Neural cell (in vitro differentiated cells): ENCODE measurements at regions not wholly inside any gene's neighbourhood (a gene's known extent, or its start where the extent isn't known, plus 50 kb on each side); places are given as distances from the start of the nearest gene placed in this dataset.

Experiments used
- H2AFZ ChIP-seq: fragments of 200-600, 300-800 bp; sonication (generic), shearing (Covaris generic); 2 replicates; pipeline ENCODE4 v1.6.0; 2014; ENCODE audit warnings: low read depth, mild to moderate bottlenecking, antibody characterized with exemption, low read length, moderate library complexity
- H3F3A ChIP-seq: fragments of 200-600 bp; shearing (Covaris generic); 2 replicates; pipeline ENCODE4 v1.6.1; 2016; ENCODE audit warnings: mild to moderate bottlenecking, moderate library complexity, mixed read lengths, antibody characterized with exemption, low read length; ENCODE audit not compliant: insufficient read depth, poor library complexity, severe bottlenecking
- H3K27ac ChIP-seq: fragments of 200-600, 300-800 bp; sonication (generic), shearing (Covaris generic); 2 replicates; pipeline ENCODE4 v1.5.1; 2014; ENCODE audit warnings: mild to moderate bottlenecking, low read length, moderate library complexity
- H3K27me3 ChIP-seq: fragments of 300-800, 200-600 bp; sonication (generic), shearing (Covaris generic); 2 replicates; pipeline ENCODE4 v1.6.0; 2014; ENCODE audit warnings: mild to moderate bottlenecking, low read depth, low read length, moderate library complexity; ENCODE audit not compliant: insufficient read depth
- H3K36me3 ChIP-seq: fragments of 300-800, 200-600 bp; sonication (generic), shearing (Covaris generic); 2 replicates; pipeline ENCODE4 v1.5.1; 2014; ENCODE audit warnings: mild to moderate bottlenecking, antibody characterized with exemption, low read length, moderate library complexity; ENCODE audit not compliant: insufficient read depth
- H3K4me2 ChIP-seq: fragments of 300-800, 200-600 bp; sonication (generic), shearing (Covaris generic); 2 replicates; pipeline ENCODE4 v1.6.0; 2014; ENCODE audit warnings: mild to moderate bottlenecking, low read length
- H3K4me3 ChIP-seq: fragments of 300-800, 200-600 bp; sonication (generic), shearing (Covaris generic); 2 replicates; pipeline ENCODE4 v1.5.1; 2014; ENCODE audit warnings: mild to moderate bottlenecking, low read length, moderate library complexity
- H3K79me2 ChIP-seq: fragments of 200-600 bp; shearing (Covaris generic); replicated peaks from 2 replicates; pipeline ENCODE4 v1.6.0; 2014; ENCODE audit warnings: mild to moderate bottlenecking, low read length, moderate library complexity; ENCODE audit not compliant: insufficient read depth
- H3K9ac ChIP-seq: fragments of 300-800, 200-600 bp; sonication (generic), shearing (Covaris generic); 2 replicates; pipeline ENCODE4 v1.6.1; 2016; ENCODE audit warnings: mild to moderate bottlenecking, low read length, mixed read lengths
- H3K9me2 ChIP-seq: fragments of 200-600 bp; shearing (Covaris generic); 2 replicates; pipeline ENCODE4 v1.6.1; 2016; ENCODE audit warnings: mild to moderate bottlenecking, low read length, mixed read lengths; ENCODE audit not compliant: insufficient read depth
- H3K9me3 ChIP-seq: fragments of 200-600, 300-800 bp; sonication (generic), shearing (Covaris generic); 2 replicates; pipeline ENCODE4 v1.6.1; 2016; ENCODE audit warnings: mild to moderate bottlenecking, mixed run types, low read length, moderate library complexity, mixed read lengths
- H4K20me1 ChIP-seq: fragments of 200-600 bp; shearing (Covaris generic); 2 replicates; pipeline ENCODE4 v1.6.1; 2016; ENCODE audit warnings: mild to moderate bottlenecking, mixed run types; ENCODE audit not compliant: insufficient read depth
- CTCF ChIP-seq: fragments of 450-650 bp; IDR thresholded peaks from 2 replicates; pipeline ENCODE4 v1.5.1; 2014; ENCODE audit warnings: antibody characterized with exemption, mild to moderate bottlenecking, moderate library complexity; ENCODE audit not compliant: poor library complexity, severe bottlenecking
- EP300 ChIP-seq: fragments of 450-650 bp; conservative IDR thresholded peaks from 2 replicates; pipeline ENCODE4 v1.6.1; 2014; ENCODE audit warnings: antibody characterized with exemption, mild to moderate bottlenecking, moderate library complexity; ENCODE audit not compliant: poor library complexity, severe bottlenecking
- EZH2 ChIP-seq: fragments of 200-600, 300-800 bp; shearing (Covaris generic), sonication (generic); IDR thresholded peaks from 2 replicates; pipeline ENCODE4 v1.6.1; 2014; ENCODE audit warnings: antibody characterized with exemption, low read length, borderline replicate concordance, mild to moderate bottlenecking; ENCODE audit not compliant: insufficient read depth, poor library complexity, severe bottlenecking
- MXI1 ChIP-seq: fragments of 450-650 bp; conservative IDR thresholded peaks from 2 replicates; pipeline ENCODE4 v1.6.1; 2014; ENCODE audit warnings: antibody characterized with exemption, mild to moderate bottlenecking; ENCODE audit not compliant: poor library complexity, severe bottlenecking
- POLR2AphosphoS5 ChIP-seq: IDR thresholded peaks from 2 replicates; pipeline ENCODE4 v1.6.1; 2012
- RAD21 ChIP-seq: fragments of 450-650 bp; conservative IDR thresholded peaks from 2 replicates; pipeline ENCODE4 v1.6.1; 2014; ENCODE audit warnings: antibody characterized with exemption, mild to moderate bottlenecking, moderate library complexity
- REST ChIP-seq: IDR thresholded peaks from 2 replicates; pipeline ENCODE4 v1.6.1; 2012; ENCODE audit warnings: borderline replicate concordance
- TAF1 ChIP-seq: IDR thresholded peaks from 2 replicates; pipeline ENCODE4 v1.6.1; 2012; ENCODE audit warnings: low read depth

GRCh38 chr11:109641549-109641948 lies 219.6 kb downstream of the C11orf87 start:
- Histone ChIP-seq H3K4me3 (no peak overlapping the region), H3K4me2 (no peak overlapping the region)
- TF ChIP-seq CTCF (no peak), EZH2 (no peak), EP300 (no peak), REST (peak; percentile 36), MXI1 (no peak), RAD21 (no peak)

GRCh38 chr11:109644152-109644551 lies 222.2 kb downstream of the C11orf87 start:
- Histone ChIP-seq H3K79me2 (no peaks in the 10 kb centered on the region), H3F3A (no peaks in the 10 kb centered on the region), H4K20me1 (no peaks in the 10 kb centered on the region), H3K27me3 (no peaks in the 10 kb centered on the region), H3K4me2 (no peak overlapping the region), H3K4me3 (no peak overlapping the region), H3K9me3 (no peaks in the 10 kb centered on the region), H2AFZ (no peak overlapping the region), H3K36me3 (no peaks in the 10 kb centered on the region), H3K9ac (no peak overlapping the region), H3K27ac (no peak overlapping the region), H3K9me2 (no peaks in the 10 kb centered on the region)
- TF ChIP-seq CTCF: no peak
- TF ChIP-seq EZH2: no peak
- no peak for TF ChIP-seq EP300
- TF ChIP-seq TAF1: no peak
- no peak for TF ChIP-seq RAD21
- no peak for TF ChIP-seq MXI1
- no peak for TF ChIP-seq POLR2AphosphoS5
- TF ChIP-seq REST: no peak

More at GRCh38 chr11:109641549-109641948, 219.6 kb downstream of the C11orf87 start:
- Histone ChIP-seq H3K9me3 (no peaks in the 10 kb centered on the region), H3K9ac (no peak overlapping the region), H2AFZ (no peak overlapping the region), H3K36me3 (no peaks in the 10 kb centered on the region), H3K27me3 (no peaks in the 10 kb centered on the region), H3K9me2 (no peaks in the 10 kb centered on the region), H3K27ac (no peak overlapping the region), H3F3A (no peaks in the 10 kb centered on the region), H3K79me2 (no peaks in the 10 kb centered on the region), H4K20me1 (no peaks in the 10 kb centered on the region)
